Liver (tissue), 8 donors: ENCODE measurements at regions not wholly inside any gene's neighbourhood (a gene's known extent, or its start where the extent isn't known, plus 50 kb on each side); places are given as distances from the start of the nearest gene placed in this dataset.
"Not testable (repeated sequence)": the region's sequence is repeated elsewhere in the genome, so short reads cannot be mapped to it uniquely, and the experiment has no call there.

ENCODE experiments used
- DNase-seq: peaks from one replicate; pipeline ENCODE4 v3.0.0-alpha.2; 2017; ENCODE audit warnings: low spot score
- H3K27ac ChIP-seq, 2 donors: one replicate each; pipeline ENCODE4 v1.7.0; 2013; ENCODE audit warnings: inconsistent platforms in 2 of 2, low read length in 2 of 2, control low read depth in 1 of 2, low read depth in 1 of 2, mild to moderate bottlenecking in 1 of 2
- H3K27me3 ChIP-seq, 4 donors: one replicate each; pipeline versions ENCODE4 v1.6.1 to v1.7.0; 2013; ENCODE audit warnings: low read length in 3 of 4, inconsistent platforms in 1 of 4, mild to moderate bottlenecking in 1 of 4, moderate library complexity in 1 of 4; ENCODE audit not compliant: control insufficient read depth in 4 of 4, insufficient read depth in 4 of 4
- H3K36me3 ChIP-seq, 4 donors: one replicate each; pipeline versions ENCODE4 v1.6.1 to v1.7.0; 2013; ENCODE audit warnings: low read length in 3 of 4, mild to moderate bottlenecking in 3 of 4, low read depth in 1 of 4, moderate library complexity in 1 of 4; ENCODE audit not compliant: control insufficient read depth in 4 of 4, insufficient read depth in 3 of 4
- H3K4me1 ChIP-seq, 4 donors: one replicate each; pipeline versions ENCODE4 v1.6.1 to v1.7.0; 2013; ENCODE audit warnings: low read length in 3 of 4, mild to moderate bottlenecking in 3 of 4, moderate library complexity in 1 of 4; ENCODE audit not compliant: control insufficient read depth in 4 of 4, insufficient read depth in 4 of 4
- H3K4me3 ChIP-seq, 3 donors: one replicate each; pipeline versions ENCODE4 v1.6.1 to v1.7.0; 2013; ENCODE audit warnings: low read length in 3 of 3, control low read depth in 1 of 3, low read depth in 1 of 3, mild to moderate bottlenecking in 1 of 3
- H3K9ac ChIP-seq, 2 donors: one replicate each; pipeline ENCODE4 v1.7.0; 2013; ENCODE audit warnings: low read length in 2 of 2, mild to moderate bottlenecking in 2 of 2, moderate library complexity in 2 of 2, control low read depth in 1 of 2, low read depth in 1 of 2
- H3K9me3 ChIP-seq, 4 donors: one replicate each; pipeline versions ENCODE4 v1.6.1 to v1.7.0; 2013; ENCODE audit warnings: low read length in 3 of 4; ENCODE audit not compliant: control insufficient read depth in 4 of 4
- ATF3 ChIP-seq: IDR thresholded peaks from 2 replicates; pipeline ENCODE4 v1.6.1; 2016; ENCODE audit warnings: antibody characterized with exemption
- CTCF ChIP-seq: fragments of 150-350 bp; IDR thresholded peaks from 2 replicates; pipeline ENCODE4 v1.5.1; 2017; ENCODE audit warnings: improper control_type of control experiment, low read depth, low read length; ENCODE audit not compliant: missing input control
- EGR1 ChIP-seq, 2 donors: IDR thresholded peaks; 2 replicates each; pipeline ENCODE4 v1.6.1; 2016 to 2018; ENCODE audit warnings: antibody characterized with exemption in 2 of 2, low read depth in 2 of 2
- FOXA1 ChIP-seq: IDR thresholded peaks from 2 replicates; pipeline ENCODE4 v1.6.1; 2016; ENCODE audit warnings: antibody characterized with exemption
- FOXA2 ChIP-seq: IDR thresholded peaks from 2 replicates; pipeline ENCODE4 v1.6.1; 2016; ENCODE audit warnings: antibody characterized with exemption
- GABPA ChIP-seq, 2 donors: IDR thresholded peaks in 1 of 2; conservative IDR thresholded peaks in 1 of 2; 2 replicates each; pipeline ENCODE4 v1.6.1; 2016; ENCODE audit warnings: antibody characterized with exemption in 2 of 2, mild to moderate bottlenecking in 1 of 2, moderate library complexity in 1 of 2
- HNF4A ChIP-seq, 2 donors: conservative IDR thresholded peaks; 2 replicates each; pipeline ENCODE4 v1.6.1; 2016; ENCODE audit warnings: antibody characterized with exemption in 2 of 2, mild to moderate bottlenecking in 2 of 2
- HNF4G ChIP-seq: IDR thresholded peaks from 2 replicates; pipeline ENCODE4 v1.6.1; 2016; ENCODE audit warnings: antibody characterized with exemption
- JUND ChIP-seq, 2 donors: IDR thresholded peaks; 2 replicates each; pipeline ENCODE4 v1.6.1; 2016; ENCODE audit warnings: antibody characterized with exemption in 2 of 2
- MAX ChIP-seq: IDR thresholded peaks from 2 replicates; pipeline ENCODE4 v1.6.1; 2016; ENCODE audit warnings: antibody characterized with exemption
- NR2F2 ChIP-seq: IDR thresholded peaks from 2 replicates; pipeline ENCODE4 v1.6.1; 2016; ENCODE audit warnings: antibody characterized with exemption
- RAD21 ChIP-seq, 2 donors: IDR thresholded peaks; 2 replicates each; pipeline ENCODE4 v1.6.1; 2016; ENCODE audit warnings: antibody characterized with exemption in 2 of 2, mild to moderate bottlenecking in 2 of 2
- REST ChIP-seq: IDR thresholded peaks from 2 replicates; pipeline ENCODE4 v1.6.1; 2016; ENCODE audit warnings: antibody characterized with exemption, mild to moderate bottlenecking
- RXRA ChIP-seq, 2 donors: IDR thresholded peaks; 2 replicates each; pipeline ENCODE4 v1.6.1; 2017 to 2018; ENCODE audit warnings: antibody characterized with exemption in 2 of 2, mild to moderate bottlenecking in 1 of 2
- SP1 ChIP-seq: IDR thresholded peaks from 2 replicates; pipeline ENCODE4 v1.6.1; 2018; ENCODE audit warnings: antibody characterized with exemption, mild to moderate bottlenecking
- TAF1 ChIP-seq: conservative IDR thresholded peaks from 2 replicates; pipeline ENCODE4 v1.6.1; 2016; ENCODE audit warnings: antibody characterized with exemption, mild to moderate bottlenecking
- YY1 ChIP-seq: IDR thresholded peaks from 2 replicates; pipeline ENCODE4 v1.6.1; 2016; ENCODE audit warnings: antibody characterized with exemption, mild to moderate bottlenecking
- ZBTB33 ChIP-seq: IDR thresholded peaks from 2 replicates; pipeline ENCODE4 v1.6.1; 2016; ENCODE audit warnings: antibody characterized with exemption
- WGBS: extraction: QIAGEN DNeasy Blood & Tissue Kit; methylation state at CpG from one replicate; pipeline ENCODE4 v1.1.7; 2013; 5-methylcytosine and 5-hydroxymethylcytosine counted together
- donor health status: healthy.
- donor health status: healthy.
- donor health status: healthy.
- donor health status: healthy.
- donor health status: healthy.

- Histone ChIP-seq H3K27ac (no peak overlapping the region), H3K36me3 (no peaks in the 10 kb centered on the region), H3K9ac (no peak overlapping the region), H3K27me3 (peaks cover 0 to 2% (median 0%) of the 10 kb centered on the region in 4 donors), H3K4me3 (no peak overlapping the region), H3K4me1 (no peaks in the 10 kb centered on the region), H3K9me3 (peaks cover 0 to 2% (median 0%) of the 10 kb centered on the region in 4 donors)
- no peak for TF ChIP-seq SP1
- TF ChIP-seq JUND (IDR thresholded peaks at IDR 0.05): no peak
- no peak for TF ChIP-seq TAF1
- no peak for TF ChIP-seq NR2F2
- TF ChIP-seq REST: no peak
- no peak for TF ChIP-seq HNF4G
- TF ChIP-seq FOXA2: no peak
- no peak for TF ChIP-seq RAD21 (IDR thresholded peaks at IDR 0.05)
- no peak for TF ChIP-seq MAX
- no peak for TF ChIP-seq ZBTB33
- no peak for TF ChIP-seq FOXA1
- TF ChIP-seq CTCF: no peak
- no peak for TF ChIP-seq GABPA (IDR thresholded peaks at IDR 0.05 in 1 of 2, conservative IDR thresholded peaks at IDR 0.05 in 1 of 2)
- no peak for TF ChIP-seq YY1
- no peak for TF ChIP-seq RXRA (IDR thresholded peaks at IDR 0.05)
- TF ChIP-seq ATF3: no peak
- no peak for TF ChIP-seq EGR1 (IDR thresholded peaks at IDR 0.05; ENCODE audit: low read depth in 2 of 2)
- no peak for TF ChIP-seq HNF4A (conservative IDR thresholded peaks at IDR 0.05)
- 68% methylated on average over 2 of the region's 2 CpGs for WGBS
- no peak for DNase-seq
Observed at GRCh38 chr20:16865406-16865805, 117.2 kb downstream of the OTOR start.

- H3K4me1 ChIP-seq, DNase-seq, H3K36me3 ChIP-seq, H3K4me3 ChIP-seq, H3K27ac ChIP-seq, H3K9me3 ChIP-seq, H3K27me3 ChIP-seq, H3K9ac ChIP-seq: not testable (repeated sequence)
- 94% methylated on average over 4 of the region's 4 CpGs for WGBS
Observed at GRCh38 chr20:16873124-16873523, 125.0 kb downstream of the OTOR start.
